GM12878 (cell line): ENCODE measurements at regions not wholly inside any gene's neighbourhood (a gene's known extent, or its start where the extent isn't known, plus 50 kb on each side); places are given as distances from the start of the nearest gene placed in this dataset.

Experiments used
- ATF7 ChIP-seq: fragments of 450-650 bp; IDR thresholded peaks from 2 replicates; pipeline ENCODE4 v1.6.1; 2016; ENCODE audit warnings: low read depth, mild to moderate bottlenecking
- BACH1 ChIP-seq: fragments of 450-650 bp; IDR thresholded peaks from 2 replicates; pipeline ENCODE4 v1.6.1; 2017; ENCODE audit warnings: mild to moderate bottlenecking, borderline replicate concordance
- BRCA1 ChIP-seq: IDR thresholded peaks from 2 replicates; pipeline ENCODE4 v1.6.1; 2011; ENCODE audit warnings: low read depth, low read length, improper control_type of control experiment
- CHD2 ChIP-seq: IDR thresholded peaks from 2 replicates; pipeline ENCODE4 v1.6.1; 2011; ENCODE audit warnings: low read depth, low read length, improper control_type of control experiment, borderline replicate concordance
- CHD4 ChIP-seq: fragments of 200-600 bp; sonication (generic); IDR thresholded peaks from 2 replicates; pipeline ENCODE4 v1.6.1; 2016; ENCODE audit warnings: mild to moderate bottlenecking
- CTCF ChIP-seq, 3 experiments: IDR thresholded peaks in 2 of 3; conservative IDR thresholded peaks in 1 of 3; 2 replicates each; pipeline ENCODE4 v1.5.1; 2011; ENCODE audit warnings: low read depth in 3 of 3, low read length in 3 of 3, mild to moderate bottlenecking in 3 of 3, control low read depth in 2 of 3, moderate library complexity in 2 of 3, inconsistent platforms in 1 of 3, mixed read lengths in 1 of 3; ENCODE audit not compliant: control insufficient read depth in 2 of 3, insufficient read depth in 1 of 3; ENCODE audit errors: extremely low read depth in 1 of 3
- JUNB ChIP-seq: IDR thresholded peaks from 2 replicates; pipeline ENCODE4 v1.6.1; 2016; ENCODE audit warnings: antibody characterized with exemption, mild to moderate bottlenecking
- POLR2A ChIP-seq: IDR thresholded peaks from 2 replicates; pipeline ENCODE4 v1.6.1; 2011; ENCODE audit warnings: low read depth, mild to moderate bottlenecking, low read length
- RBBP5 ChIP-seq: fragments of 200-600 bp; sonication (generic); conservative IDR thresholded peaks from 2 replicates; pipeline ENCODE4 v1.6.1; 2016
- RFX5 ChIP-seq: IDR thresholded peaks from 2 replicates; pipeline ENCODE4 v1.6.1; 2011; ENCODE audit warnings: low read depth, low read length, improper control_type of control experiment
- TAF1 ChIP-seq: IDR thresholded peaks from 2 replicates; pipeline ENCODE4 v1.6.1; 2011; ENCODE audit warnings: mild to moderate bottlenecking, low read depth, low read length, borderline replicate concordance
- ZNF274 ChIP-seq: IDR thresholded peaks from one replicate; pipeline ENCODE4 v1.8.0; 2011; ENCODE audit not compliant: insufficient read length, insufficient read depth
- ZZZ3 ChIP-seq: IDR thresholded peaks from 2 replicates; pipeline ENCODE4 v1.6.1; 2011; ENCODE audit warnings: low read depth; ENCODE audit not compliant: control insufficient read depth, insufficient read length

DNA sequence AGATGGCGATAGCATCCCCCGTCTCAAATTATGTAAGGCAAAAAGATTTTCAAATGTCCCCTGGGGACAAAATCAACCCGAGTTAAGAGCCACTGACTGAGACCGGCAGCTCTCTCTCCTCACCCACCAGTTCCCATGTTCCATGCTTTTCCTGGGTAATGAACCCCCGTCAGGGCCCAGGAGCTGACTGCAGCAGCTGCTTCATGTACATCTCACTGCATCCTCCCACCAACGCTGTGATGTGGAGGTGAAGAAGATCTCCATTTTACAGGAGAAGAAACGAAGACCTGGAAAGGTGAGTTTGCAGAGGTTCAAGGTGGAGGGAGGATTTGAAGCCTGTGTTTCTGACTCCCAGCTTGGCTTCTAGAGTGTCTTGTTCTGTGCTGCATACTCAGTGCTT, 481.1 kb downstream of the MIAT start:
- TF ChIP-seq JUNB (no peak), CHD2 (no peak), ATF7 (no peak), ZZZ3 (no peak), POLR2A (no peak), BACH1 (no peak), ZNF274 (no peak), TAF1 (no peak), CHD4 (no peak), CTCF (IDR thresholded peaks at IDR 0.05 in 2 of 3, conservative IDR thresholded peaks at IDR 0.05 in 1 of 3; ENCODE audit: control insufficient read depth in 2 of 3, extremely low read depth in 1 of 3, insufficient read depth in 1 of 3, low read depth in 3 of 3, low read length in 3 of 3) (no peak), RFX5 (no peak), BRCA1 (no peak), RBBP5 (no peak)
